ENCODE measurements at regions not wholly inside any gene's neighbourhood (a gene's known extent, or its start where the extent isn't known, plus 50 kb on each side); places are given as distances from the start of the nearest gene placed in this dataset.
A peak's percentile ranks its signal among the peaks of the same experiment; 100 is the strongest.

DNA sequence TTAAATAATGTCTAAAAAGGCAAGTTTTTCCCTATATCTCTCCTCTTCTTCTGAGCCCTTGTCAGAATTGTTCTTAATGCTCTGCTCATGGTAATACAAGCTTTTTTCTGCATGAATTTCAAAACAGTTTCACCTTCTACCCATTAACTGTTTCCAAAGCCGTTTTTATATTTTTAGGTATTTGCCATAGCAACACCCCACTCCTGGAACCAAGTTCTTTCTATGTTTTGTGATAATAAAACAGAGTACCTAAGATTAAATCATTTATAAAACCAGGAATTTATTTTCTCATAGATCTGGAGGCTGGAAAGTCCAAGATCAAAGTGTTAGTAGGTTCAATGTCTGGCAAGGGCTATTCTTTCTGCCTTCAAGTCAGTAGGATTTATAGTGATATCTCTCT lies 497.4 kb downstream of the ETS1 start:
- no peak overlapping the region for H3K9ac ChIP-seq
- no peak overlapping the region for H3K27ac ChIP-seq
- H3K36me3 ChIP-seq, result no peaks in the 10 kb centered on the region
- H3K4me2 ChIP-seq, result no peak overlapping the region
- H3K4me1 ChIP-seq, result no peaks in the 10 kb centered on the region
- TF ChIP-seq Cebpa-rat (IDR thresholded peaks at IDR 0.05), result no peak
- H3K27me3 ChIP-seq, result no peaks in the 10 kb centered on the region
- peaks cover 22 to 48% (median 27%) of the 10 kb centered on the region in 11 experiments for H3K9me3 ChIP-seq (replicated peaks in 1 of 11)
- no peaks in the 10 kb centered on the region for H4K20me1 ChIP-seq
- no peak overlapping the region for H3K4me3 ChIP-seq

DNA sequence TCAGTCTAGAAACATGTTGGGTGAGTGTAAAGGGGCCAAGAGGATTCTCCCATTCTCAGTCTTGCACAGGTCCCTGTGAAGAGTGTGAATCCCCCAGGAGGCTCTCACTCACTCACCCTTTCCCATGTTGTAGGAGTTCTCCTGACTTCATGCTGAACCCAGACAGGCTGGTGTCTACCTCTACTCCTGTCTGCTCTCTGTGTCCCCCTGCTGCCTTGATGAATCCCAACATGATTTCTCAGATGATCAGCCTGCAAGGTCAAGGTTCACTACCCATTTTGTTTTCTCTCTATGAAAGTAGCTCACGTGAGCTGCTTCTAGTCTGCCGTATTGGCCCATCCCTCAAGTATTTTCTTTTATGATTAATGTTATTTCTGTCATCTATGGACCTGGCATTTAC lies 500.6 kb downstream of the ETS1 start:
- Histone ChIP-seq H3K9me3 (replicated peaks in 1 of 11) (peaks cover 32 to 60% (median 39%) of the 10 kb centered on the region in 11 experiments), H3K9ac (no peak overlapping the region), H3K4me1 (no peaks in the 10 kb centered on the region), H3K27ac (no peak overlapping the region), H3K4me2 (no peak overlapping the region), H3K27me3 (no peaks in the 10 kb centered on the region), H4K20me1 (no peaks in the 10 kb centered on the region), H3K36me3 (no peaks in the 10 kb centered on the region), H3K4me3 (no peak overlapping the region)
- TF ChIP-seq Cebpa-rat (IDR thresholded peaks at IDR 0.05), result no peak

DNA sequence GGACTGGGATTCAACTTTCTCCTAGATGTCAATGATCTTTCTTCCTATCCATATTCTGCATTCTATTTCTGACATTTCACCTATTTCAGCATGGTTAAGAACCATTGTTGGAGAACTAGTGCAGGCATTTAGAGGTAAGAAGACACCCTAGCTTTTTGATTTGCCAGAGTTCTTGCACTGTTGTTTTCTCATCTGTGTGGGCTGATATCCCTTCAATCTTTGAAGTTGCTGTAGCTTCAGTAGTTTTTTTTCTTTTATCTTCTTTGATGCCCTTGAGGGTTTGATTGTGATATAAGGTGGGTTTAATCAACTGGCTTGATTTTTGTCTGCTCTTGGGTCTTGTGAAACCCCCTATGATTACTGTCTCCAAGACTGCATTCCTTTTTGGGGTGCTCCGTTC lies 502.1 kb downstream of the ETS1 start:
- Histone ChIP-seq H3K4me3 (no peak overlapping the region), H3K36me3 (no peaks in the 10 kb centered on the region)
- TF ChIP-seq Cebpa-rat (IDR thresholded peaks at IDR 0.05), result no peak

DNA sequence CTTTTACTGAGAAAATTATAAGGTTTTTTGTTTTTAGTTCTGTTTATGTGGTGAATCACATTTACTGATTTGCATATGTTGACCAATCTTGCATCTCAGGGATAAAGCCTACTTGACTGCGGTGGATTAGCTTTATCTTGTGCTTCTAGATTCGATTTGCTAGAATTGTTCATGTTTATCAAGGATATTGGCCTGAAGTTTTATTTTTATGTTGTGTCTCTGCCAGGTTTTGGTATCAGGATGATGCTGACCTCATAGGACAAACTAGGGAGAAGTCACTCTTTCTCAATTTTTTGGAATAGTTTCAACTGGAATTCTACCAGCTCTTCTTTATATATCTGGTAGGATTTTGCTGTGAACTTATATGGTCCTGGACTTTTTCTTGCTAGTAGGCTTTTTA lies 504.8 kb downstream of the ETS1 start:
- no peak for TF ChIP-seq Cebpa-rat (IDR thresholded peaks at IDR 0.05)
- Histone ChIP-seq H3K27ac (no peak overlapping the region), H3K9me3 (replicated peaks in 1 of 11) (peaks cover 19 to 36% (median 24%) of the 10 kb centered on the region in 11 experiments), H3K9ac (no peak overlapping the region), H4K20me1 (no peaks in the 10 kb centered on the region), H3K27me3 (no peaks in the 10 kb centered on the region), H3K4me3 (no peak overlapping the region), H3K4me2 (no peak overlapping the region), H3K36me3 (no peaks in the 10 kb centered on the region), H3K4me1 (no peaks in the 10 kb centered on the region)

More for the DNA sequence above, 502.1 kb downstream of the ETS1 start:
- H3K9me3 ChIP-seq (replicated peaks in 1 of 11), result peaks cover 31 to 55% (median 37%) of the 10 kb centered on the region in 11 experiments
- no peaks in the 10 kb centered on the region for H3K27me3 ChIP-seq
- no peak overlapping the region for H3K4me2 ChIP-seq
- no peaks in the 10 kb centered on the region for H3K4me1 ChIP-seq
- H3K27ac ChIP-seq, result no peak overlapping the region
- no peaks in the 10 kb centered on the region for H4K20me1 ChIP-seq
- H3K9ac ChIP-seq, result no peak overlapping the region

DNA sequence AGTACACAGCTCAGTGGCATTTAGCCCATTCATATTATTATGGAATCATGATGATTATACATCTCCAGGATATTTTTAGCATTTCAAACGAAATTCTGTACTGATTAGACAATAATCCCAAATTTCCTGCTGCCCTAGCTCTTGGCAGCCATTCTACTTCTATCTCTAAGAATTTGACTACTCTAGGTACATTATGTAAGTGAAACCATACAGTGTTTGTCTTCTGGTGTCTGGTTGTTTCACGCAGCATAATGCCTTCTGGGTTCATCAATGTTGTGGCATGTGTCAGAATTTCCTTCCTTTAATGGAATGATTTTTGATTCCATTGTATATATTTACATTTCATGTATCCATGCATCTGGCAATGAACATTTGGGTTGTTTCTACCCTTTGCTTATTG lies 517.7 kb downstream of the ETS1 start:
- no peaks in the 10 kb centered on the region for H4K20me1 ChIP-seq
- TF ChIP-seq Cebpa-rat (IDR thresholded peaks at IDR 0.05), result no peak
- no peak overlapping the region for H3K4me2 ChIP-seq
- no peak overlapping the region for H3K4me3 ChIP-seq
- no peaks in the 10 kb centered on the region for H3K4me1 ChIP-seq
- H3K27me3 ChIP-seq, result no peaks in the 10 kb centered on the region
- H3K9ac ChIP-seq, result no peak overlapping the region
- no peaks in the 10 kb centered on the region for H3K36me3 ChIP-seq
- H3K27ac ChIP-seq, result no peak overlapping the region
- peaks cover 0 to 5% (median 0%) of the 10 kb centered on the region in 11 experiments; a peak in 7 of 22 replicates for H3K9me3 ChIP-seq (replicated peaks in 1 of 11)

DNA sequence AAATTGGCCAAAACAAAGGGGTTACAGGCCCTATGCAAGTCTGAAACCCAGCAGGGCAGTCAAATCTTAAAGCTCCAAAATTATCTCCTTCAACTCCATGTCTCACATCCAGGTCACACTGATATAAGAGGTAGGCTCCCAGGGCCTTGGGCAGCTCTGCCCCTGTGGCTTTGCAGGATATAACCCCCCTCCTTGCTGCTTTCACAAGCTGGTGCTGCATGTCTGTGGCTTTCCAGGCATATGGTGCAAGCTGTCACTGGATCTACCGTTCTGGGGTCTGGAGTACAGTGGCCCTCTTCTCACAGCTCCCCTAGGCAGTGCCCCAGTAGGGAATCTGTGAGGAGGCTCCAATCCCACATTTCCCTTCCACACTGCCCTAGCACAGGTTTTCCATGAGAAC lies 519.6 kb downstream of the ETS1 start:
- H4K20me1 ChIP-seq, result no peaks in the 10 kb centered on the region
- H3K27me3 ChIP-seq, result no peaks in the 10 kb centered on the region
- no peak overlapping the region for H3K9ac ChIP-seq
- no peak for TF ChIP-seq Cebpa-rat (IDR thresholded peaks at IDR 0.05)
- H3K4me2 ChIP-seq, result no peak overlapping the region
- no peaks in the 10 kb centered on the region for H3K36me3 ChIP-seq
- H3K4me3 ChIP-seq, result no peak overlapping the region
- H3K4me1 ChIP-seq, result no peaks in the 10 kb centered on the region
- H3K9me3 ChIP-seq (replicated peaks in 1 of 11), result peaks cover 0 to 11% (median 3%) of the 10 kb centered on the region in 11 experiments; a peak in 10 of 22 replicates
- H3K27ac ChIP-seq, result no peak overlapping the region

DNA sequence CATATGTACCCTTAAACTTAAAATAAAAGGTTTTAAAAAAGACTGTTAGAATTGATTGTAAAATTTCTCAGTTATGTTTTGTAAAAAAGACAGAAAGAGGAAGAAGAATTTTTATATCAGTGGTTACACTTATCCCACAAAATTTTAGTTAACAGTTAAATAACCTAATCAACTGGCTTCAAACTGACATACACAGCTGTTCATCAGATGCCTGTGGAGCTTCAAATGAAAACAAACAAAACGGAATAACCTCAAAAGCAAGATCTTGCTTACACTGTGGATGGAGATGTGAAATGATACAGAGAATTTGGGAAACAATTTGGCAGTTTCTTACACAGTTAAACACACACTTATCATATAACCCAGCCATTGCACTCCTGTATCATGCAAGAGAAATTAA lies 521.0 kb downstream of the ETS1 start:
- no peak overlapping the region for H3K4me3 ChIP-seq
- no peaks in the 10 kb centered on the region for H3K36me3 ChIP-seq
- H4K20me1 ChIP-seq, result no peaks in the 10 kb centered on the region
- H3K9ac ChIP-seq, result no peak overlapping the region
- no peaks in the 10 kb centered on the region for H3K27me3 ChIP-seq
- no peak overlapping the region for H3K4me2 ChIP-seq
- TF ChIP-seq Cebpa-rat (IDR thresholded peaks at IDR 0.05), result no peak
- H3K27ac ChIP-seq, result no peak overlapping the region
- peaks cover 0 to 11% (median 3%) of the 10 kb centered on the region in 11 experiments; a peak in 10 of 22 replicates for H3K9me3 ChIP-seq (replicated peaks in 1 of 11)
- H3K4me1 ChIP-seq, result no peaks in the 10 kb centered on the region

DNA sequence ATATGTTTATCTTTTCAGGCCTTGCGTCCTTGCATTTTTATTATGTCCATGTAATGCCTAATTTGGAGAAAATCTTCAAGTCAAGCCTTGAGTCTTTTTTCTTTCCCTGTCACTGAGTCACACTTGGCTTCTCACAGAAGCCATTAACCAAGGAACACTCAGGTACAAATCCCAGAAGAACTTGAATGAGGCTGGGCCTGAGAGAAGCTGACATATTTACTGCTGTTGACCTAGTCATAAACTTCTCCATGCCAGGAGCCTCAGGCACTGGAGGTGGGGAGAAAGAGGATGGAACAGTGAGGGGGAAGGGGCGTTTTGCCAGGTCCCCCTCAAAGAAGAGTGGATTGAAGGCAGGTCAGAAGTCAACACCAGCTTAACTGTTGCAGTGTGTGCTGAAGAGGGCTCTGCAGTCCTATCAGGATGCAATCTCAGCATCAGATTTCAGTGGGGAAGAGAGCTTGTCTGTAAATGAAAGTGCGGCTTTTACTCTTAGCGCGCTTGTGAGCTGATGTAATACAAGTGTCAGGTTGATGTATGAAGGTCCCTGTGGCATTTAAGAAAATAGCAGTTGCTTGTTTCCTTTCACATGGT lies 526.0 kb downstream of the ETS1 start:
- H3K4me2 ChIP-seq, result no peak overlapping the region
- peaks cover 0 to 11% (median 0%) of the 10 kb centered on the region in 11 experiments; a peak in 3 of 22 replicates for H3K9me3 ChIP-seq (replicated peaks in 1 of 11)
- TF ChIP-seq Cebpa-rat (IDR thresholded peaks at IDR 0.05), result no peak
- H3K9ac ChIP-seq, result no peak overlapping the region
- no peaks in the 10 kb centered on the region for H3K4me1 ChIP-seq
- H3K27me3 ChIP-seq, result no peaks in the 10 kb centered on the region
- no peaks in the 10 kb centered on the region for H3K36me3 ChIP-seq
- no peaks in the 10 kb centered on the region for H4K20me1 ChIP-seq
- H3K4me3 ChIP-seq, result no peak overlapping the region
- no peak overlapping the region for H3K27ac ChIP-seq

DNA sequence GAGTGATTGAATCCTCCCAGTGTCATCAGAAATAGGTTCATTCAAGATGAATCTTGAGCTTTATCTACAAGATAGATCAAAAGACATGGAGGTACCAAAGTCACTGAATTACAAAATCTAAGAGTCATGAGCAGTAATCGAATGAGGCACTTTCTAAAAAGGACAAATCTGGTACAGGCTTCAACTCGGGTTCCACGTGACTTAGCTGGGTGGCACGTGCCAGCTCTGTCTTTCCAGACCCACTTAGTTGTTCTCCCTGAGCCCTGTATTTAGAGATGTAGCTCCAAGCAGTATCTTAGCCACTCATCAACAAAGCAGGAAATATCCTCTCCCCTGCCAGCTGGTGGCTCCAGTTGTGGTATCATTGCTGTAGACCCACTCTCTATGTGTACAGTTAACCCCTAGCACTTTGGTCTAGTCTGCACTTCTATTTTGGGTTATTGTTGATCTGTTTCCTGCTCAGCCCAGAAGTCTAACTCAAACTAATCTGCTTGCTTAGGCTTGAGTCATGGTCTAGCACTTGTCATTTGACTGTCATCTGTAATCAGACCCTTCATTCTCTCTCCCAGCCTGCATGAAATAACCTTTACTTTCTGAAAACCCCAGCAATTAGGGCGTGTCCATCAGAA lies 528.7 kb downstream of the ETS1 start:
- Histone ChIP-seq H4K20me1 (no peaks in the 10 kb centered on the region), H3K9me3 (replicated peaks in 1 of 11) (peaks cover 0 to 5% (median 0%) of the 10 kb centered on the region in 11 experiments; a peak in 2 of 22 replicates), H3K27me3 (no peaks in the 10 kb centered on the region), H3K4me3 (no peak overlapping the region), H3K4me2 (peak overlapping the region in 1 of 11 experiments; percentile 18; a peak in 2 of 22 replicates), H3K27ac (no peak overlapping the region), H3K36me3 (no peaks in the 10 kb centered on the region), H3K9ac (no peak overlapping the region), H3K4me1 (peaks cover 10 to 13% (median 11%) of the 10 kb centered on the region in 10 experiments)
- no peak for TF ChIP-seq Cebpa-rat (IDR thresholded peaks at IDR 0.05)
